AG09309 (cell line): ENCODE measurements at regions not wholly inside any gene's neighbourhood (a gene's known extent, or its start where the extent isn't known, plus 50 kb on each side); places are given as distances from the start of the nearest gene placed in this dataset.

ENCODE experiments used
- DNase-seq: peaks from one replicate; pipeline ENCODE4 v3.0.0-alpha.2; 2010; ENCODE audit warnings: low read depth
- H3K4me3 ChIP-seq: 2 replicates; pipeline ENCODE4 v1.5.1; 2011; ENCODE audit warnings: mild to moderate bottlenecking, low read depth, low read length, moderate library complexity; ENCODE audit not compliant: control insufficient read depth
- CTCF ChIP-seq: IDR thresholded peaks from 2 replicates; pipeline ENCODE4 v1.5.1; 2011; ENCODE audit warnings: mild to moderate bottlenecking, low read depth, low read length, inconsistent platforms; ENCODE audit not compliant: insufficient read depth, control insufficient read depth; ENCODE audit errors: missing control alignments

DNA sequence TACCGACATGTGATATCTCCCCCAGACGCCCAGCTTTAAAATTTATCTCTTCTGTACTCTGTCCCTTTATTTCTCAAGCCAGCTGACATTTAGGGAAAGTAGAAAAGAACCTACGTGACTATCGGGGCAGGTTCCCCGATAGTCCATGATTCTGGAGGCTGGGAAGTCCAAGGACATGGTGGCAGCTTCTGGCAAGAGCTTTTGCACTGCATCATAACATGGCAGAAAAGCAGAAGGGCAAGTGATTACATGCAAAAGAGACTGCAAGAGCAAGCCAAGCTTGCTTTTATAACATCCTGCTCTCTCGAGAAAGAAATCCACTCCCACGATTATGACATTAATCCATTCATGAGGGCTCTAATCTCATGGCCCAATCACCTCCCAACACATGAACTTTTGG, 113.2 kb downstream of the CD164 start:
- no peak overlapping the region for H3K4me3 ChIP-seq
- TF ChIP-seq CTCF = no peak
- DNase-seq = no peak

GRCh38 chr6:109265530-109265929, 116.7 kb downstream of the CD164 start:
- DNase-seq = no peak
- H3K4me3 ChIP-seq = no peak overlapping the region
- no peak for TF ChIP-seq CTCF

DNA sequence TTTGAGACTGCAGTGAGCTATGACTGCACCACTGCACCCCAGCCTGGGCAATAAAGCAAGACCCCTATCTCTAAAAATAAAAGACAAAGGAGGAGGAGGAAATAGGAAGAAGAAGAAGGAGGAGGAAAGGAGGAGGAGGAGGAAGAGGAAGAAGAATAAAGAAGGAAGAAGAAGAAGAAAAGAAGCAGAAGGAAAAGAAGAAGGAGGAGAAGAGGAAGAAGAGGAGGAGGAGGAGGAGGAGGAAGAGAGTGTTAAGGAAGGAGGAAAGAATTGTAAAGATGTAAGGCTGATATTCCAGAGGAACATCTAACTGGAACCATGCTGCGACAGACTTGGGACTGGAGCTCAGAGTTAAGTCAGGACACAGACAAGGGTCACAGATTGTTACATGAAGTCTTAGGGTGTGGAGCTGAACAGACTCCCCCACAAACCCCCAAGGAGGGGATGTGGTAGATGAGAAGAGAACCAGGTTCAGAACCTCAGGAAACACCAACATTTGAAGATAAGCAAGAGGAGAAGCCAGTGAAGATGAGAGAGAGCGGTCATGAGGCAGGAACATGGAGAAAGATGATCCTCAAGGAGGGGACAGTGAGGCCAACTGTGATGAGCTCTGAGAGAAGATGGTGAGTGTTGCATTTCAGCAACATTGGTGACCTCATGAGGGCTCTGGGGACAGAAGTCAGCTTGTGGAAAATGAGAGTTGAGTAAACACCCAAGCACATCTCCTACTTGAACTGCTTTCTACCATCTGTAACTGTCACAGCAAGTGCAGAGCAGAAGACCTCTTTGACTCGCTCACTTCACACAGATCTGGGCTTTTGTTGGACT, 118.2 kb downstream of the CD164 start:
- DNase-seq = no peak
- TF ChIP-seq CTCF = no peak
- H3K4me3 ChIP-seq = no peak overlapping the region

DNA sequence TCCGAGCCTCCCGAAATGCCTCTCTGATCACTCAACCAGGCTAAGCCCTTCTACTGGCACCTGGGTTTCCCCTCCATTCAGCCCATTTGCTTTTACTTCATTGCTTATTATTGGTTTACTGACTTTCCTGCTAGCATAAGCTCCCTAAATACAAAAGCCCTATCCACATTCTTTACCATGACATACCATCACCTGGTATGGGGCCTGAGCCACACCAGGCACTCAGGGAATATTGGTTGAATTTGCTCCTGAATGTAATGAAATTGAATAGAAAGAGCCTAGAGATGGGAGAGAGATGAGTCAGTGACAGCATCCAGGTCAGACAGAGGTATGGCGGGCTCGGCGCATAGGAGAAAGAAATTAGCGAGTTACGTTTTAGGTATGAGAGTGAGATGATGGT, 120.0 kb downstream of the CD164 start:
- no peak overlapping the region for H3K4me3 ChIP-seq
- no peak for DNase-seq
- no peak for TF ChIP-seq CTCF

GRCh38 chr6:109261811-109262210, 120.5 kb downstream of the CD164 start:
- no peak for DNase-seq
- no peak overlapping the region for H3K4me3 ChIP-seq
- TF ChIP-seq CTCF = no peak

DNA sequence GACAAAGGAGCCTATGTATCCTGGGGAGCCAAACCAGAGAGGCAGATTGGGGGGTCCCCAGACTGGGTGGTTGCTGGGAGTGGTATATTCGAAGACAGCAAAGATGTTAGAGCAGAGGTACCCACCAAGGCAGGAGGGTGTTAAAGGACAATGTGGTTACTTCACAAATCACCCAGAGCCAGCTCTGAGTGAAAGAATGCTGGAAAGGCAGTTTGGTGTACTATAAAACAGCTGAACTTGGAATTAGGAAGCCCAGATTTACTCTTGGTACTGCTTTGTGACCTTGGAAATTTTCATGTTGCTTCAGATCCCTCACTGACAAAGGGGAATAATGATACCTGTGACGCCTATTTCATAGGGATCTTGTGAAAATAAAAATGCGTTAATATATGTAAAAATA, 121.6 kb downstream of the CD164 start:
- no peak for DNase-seq
- TF ChIP-seq CTCF = no peak
- H3K4me3 ChIP-seq = no peak overlapping the region

DNA sequence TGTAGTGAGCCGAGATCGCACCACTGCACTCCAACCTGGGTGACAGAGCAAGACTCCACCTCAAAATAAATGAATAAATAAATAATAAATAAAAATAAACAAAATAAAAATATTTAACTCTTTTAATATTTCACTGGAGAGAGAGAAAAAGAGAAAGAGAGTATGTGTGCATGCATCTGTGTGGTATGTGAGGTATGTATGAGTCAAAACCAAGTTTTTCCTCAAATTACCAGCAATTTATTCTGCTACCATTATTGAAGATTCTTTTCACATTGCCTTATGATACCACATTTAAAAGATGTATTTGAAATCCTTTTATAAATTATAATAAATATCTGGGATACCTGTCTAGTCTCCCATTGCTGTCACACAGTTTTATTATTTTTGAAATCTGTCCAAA, 122.1 kb downstream of the CD164 start:
- no peak for TF ChIP-seq CTCF
- no peak for DNase-seq
- no peak overlapping the region for H3K4me3 ChIP-seq
